GM18502 (cell line): ENCODE measurements at regions not wholly inside any gene's neighbourhood (a gene's known extent, or its start where the extent isn't known, plus 50 kb on each side); places are given as distances from the start of the nearest gene placed in this dataset.
"Not testable (repeated sequence)": the region's sequence is repeated elsewhere in the genome, so short reads cannot be mapped to it uniquely, and the experiment has no call there.

Experiments used
- ATAC-seq: cut with Tn5 transposase; IDR thresholded peaks from one replicate; pipeline ENCODE4 v1.9.1; 2021; ENCODE audit warnings: mild to moderate bottlenecking; ENCODE audit not compliant: unreplicated experiment, poor library complexity

DNA sequence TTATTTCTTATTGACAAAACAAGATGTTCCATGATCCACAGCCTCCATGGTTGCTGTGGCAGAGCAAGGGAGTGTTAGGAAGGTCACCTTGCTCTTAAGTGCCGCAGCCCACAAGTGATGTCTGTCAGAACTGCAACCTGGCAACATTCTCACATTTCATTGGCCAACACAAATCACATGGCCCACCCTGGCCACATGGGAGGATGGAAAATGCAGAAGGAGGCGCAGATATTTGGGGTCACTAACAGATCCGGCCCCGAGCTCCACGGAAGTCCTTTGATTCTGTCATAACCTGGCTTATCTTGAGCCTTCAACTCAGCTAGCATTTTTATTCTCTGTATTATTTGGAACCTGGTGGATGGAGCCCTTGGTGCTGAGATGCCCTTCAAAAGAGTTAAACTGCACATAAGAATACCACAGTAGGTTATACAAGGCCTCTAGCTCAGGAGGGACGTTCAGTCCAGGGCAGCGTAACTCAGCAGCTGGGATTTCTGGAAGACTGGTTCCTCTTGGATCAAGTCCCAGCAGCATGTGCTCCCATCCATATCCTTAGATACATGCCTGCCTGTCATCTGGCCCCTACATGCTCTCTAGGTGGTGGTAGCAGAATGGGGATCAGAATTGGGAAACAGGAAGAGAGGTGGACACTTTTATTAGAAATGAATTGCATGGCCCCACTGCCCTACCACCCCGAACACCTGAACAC lies 508.1 kb downstream of the HAPSTR1 start:
- ATAC-seq = no peak

DNA sequence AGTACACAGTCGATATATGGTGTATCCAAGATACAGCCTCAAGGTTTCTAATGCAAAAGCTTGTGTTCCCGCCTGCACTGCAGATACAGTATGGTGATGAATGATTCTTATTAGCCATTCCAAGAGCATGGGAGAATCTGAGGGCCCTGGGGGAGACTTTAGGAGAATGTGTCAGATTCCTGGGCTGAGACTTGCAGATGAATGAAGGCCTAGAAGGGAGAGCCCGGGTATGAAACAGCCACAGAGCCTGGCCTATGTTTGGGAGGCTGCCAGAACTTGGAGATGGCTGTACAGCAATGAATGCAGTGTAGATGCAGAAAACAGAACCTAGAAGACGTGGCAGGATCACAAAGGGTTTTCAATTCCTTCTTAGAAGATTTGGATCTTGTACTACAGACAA lies 510.7 kb downstream of the HAPSTR1 start:
- no peak for ATAC-seq

- ATAC-seq = no peak
These were observed 511.9 kb downstream of the HAPSTR1 start for GRCh38 chr16:9603316-9603715.

- ATAC-seq = no peak
These were observed 516.2 kb downstream of the HAPSTR1 start for GRCh38 chr16:9607515-9608230.

- ATAC-seq = no peak
These were observed 519.3 kb downstream of the HAPSTR1 start for GRCh38 chr16:9610727-9611126.

DNA sequence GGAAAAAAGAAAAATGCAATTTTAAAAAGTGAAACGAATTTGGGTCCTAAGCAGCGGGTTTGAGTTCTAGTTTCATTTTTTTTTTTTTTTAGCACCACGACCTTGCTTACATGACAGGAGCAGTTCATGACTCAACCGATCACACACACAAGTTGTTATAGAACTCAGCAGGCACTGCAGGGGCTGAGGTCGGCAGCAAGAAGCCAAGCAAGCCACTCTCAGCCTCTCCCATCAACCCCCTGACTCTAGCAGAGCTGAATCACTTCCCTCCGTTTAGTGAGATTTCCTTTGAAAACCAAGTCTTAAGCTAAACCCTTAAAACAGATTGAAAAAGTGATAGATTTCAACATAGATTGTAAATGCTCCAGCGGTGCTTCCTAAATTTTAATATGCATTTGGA lies 520.8 kb downstream of the HAPSTR1 start:
- no peak for ATAC-seq

DNA sequence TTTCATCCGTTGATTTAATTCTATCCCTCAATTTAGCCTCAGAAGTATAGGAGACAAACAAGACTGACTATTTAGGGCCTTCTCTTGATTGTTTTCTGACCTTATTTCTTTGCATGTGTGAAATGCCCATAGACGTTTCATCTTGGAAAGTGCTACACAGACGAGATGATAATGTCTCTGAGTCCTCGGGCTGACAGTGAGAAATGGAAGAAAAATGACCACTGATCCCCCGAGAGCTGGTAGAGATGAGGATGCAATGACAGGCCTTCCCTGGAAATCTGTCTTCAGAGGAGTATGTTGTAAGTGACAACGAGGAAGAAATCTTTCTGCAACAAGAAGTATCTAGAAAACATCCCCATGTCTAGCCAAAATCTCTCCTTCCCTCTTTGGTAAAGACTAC lies 522.9 kb downstream of the HAPSTR1 start:
- no peak for ATAC-seq

DNA sequence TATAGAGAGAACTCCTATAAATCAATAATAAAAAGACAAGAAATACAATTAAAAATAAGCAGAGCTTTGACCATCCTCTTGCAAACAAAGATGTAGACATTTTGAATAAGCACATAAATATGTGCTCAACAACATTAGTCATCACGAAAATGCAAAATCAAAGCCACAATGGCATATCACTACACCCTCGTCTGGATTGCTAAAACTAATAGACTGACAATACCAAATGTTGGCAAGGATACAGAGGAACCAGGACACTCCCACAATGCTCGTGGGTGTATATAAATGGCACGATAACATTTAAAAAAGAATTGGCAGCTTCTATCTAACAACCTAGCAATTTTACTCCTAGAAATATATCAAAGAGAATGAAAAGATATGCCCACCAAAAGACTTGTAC lies 530.8 kb downstream of the HAPSTR1 start:
- no peak for ATAC-seq

- no peak for ATAC-seq
These were observed 533.7 kb downstream of the HAPSTR1 start for GRCh38 chr16:9625122-9625521.

DNA sequence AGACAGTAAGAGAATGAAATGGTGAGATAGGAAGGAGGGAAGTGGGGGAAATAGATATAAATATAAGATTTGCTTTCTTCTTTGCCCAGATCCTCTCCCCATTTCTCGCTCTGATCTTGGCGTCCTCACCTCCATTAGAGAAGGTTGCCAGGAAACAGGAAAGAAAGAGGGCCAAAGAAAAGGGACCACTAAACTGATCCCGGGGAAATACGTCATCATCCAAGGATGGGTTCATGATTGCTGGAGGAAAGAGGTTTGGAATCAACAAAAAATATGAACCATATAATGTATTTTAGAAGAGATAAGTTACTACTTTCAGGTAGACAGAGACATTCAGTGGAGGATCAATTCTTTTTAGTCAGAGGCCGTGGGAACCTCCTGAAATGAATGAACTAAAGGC lies 536.0 kb downstream of the HAPSTR1 start:
- ATAC-seq = no peak

- ATAC-seq = no peak
These were observed 538.7 kb downstream of the HAPSTR1 start for GRCh38 chr16:9630119-9630518.

GRCh38 chr16:9630985-9631384 lies 539.5 kb downstream of the HAPSTR1 start:
- no peak for ATAC-seq

DNA sequence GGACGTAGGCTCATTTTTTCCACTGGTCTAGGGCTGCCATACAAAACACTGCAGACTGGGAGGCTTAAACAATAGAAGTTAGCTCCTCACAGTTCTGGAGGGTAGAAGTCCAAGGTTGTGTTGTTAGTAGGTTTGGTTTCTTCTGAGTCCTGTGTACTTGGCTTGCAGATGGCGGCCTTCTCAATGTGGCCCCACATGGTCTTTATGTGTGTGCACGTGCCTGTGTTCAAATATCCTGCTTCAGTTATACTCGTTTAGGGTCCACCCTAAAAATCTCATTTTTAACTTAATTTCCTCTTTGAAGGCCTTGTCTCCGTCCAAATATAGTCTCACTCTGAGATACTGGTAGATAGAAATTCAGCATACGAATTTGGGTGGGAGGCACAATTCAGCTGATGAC lies 542.4 kb downstream of the HAPSTR1 start:
- no peak for ATAC-seq

DNA sequence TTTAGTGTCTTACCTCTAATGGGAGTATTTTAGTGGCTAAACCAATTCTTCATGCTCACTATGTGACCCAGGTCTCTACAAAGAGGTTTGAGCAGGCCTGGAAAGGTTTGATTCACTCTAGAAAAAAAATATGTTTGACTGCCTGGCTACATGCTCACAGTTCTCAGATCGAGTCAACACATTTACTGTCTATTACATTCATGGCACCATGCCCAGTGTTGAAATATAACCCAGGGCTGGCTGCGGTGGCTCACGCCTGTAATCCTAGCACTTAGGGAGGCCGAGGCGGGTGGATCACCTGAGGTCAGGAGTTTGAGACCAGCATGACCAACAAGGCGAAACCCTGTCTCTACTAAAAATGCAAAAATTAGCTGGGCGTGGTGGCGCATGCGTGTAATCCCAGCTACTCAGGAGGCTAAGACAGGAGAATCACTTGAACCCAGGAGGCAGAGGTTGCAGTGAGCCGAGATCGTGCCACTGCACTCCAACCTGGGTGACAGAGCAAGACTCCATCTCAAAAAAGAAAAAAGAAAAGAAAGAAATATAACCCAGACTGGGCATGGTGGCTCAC lies 543.8 kb downstream of the HAPSTR1 start:
- ATAC-seq = not testable (repeated sequence)

GRCh38 chr16:9644258-9644657 lies 538.0 kb downstream of the GRIN2A start:
- no peak for ATAC-seq

DNA sequence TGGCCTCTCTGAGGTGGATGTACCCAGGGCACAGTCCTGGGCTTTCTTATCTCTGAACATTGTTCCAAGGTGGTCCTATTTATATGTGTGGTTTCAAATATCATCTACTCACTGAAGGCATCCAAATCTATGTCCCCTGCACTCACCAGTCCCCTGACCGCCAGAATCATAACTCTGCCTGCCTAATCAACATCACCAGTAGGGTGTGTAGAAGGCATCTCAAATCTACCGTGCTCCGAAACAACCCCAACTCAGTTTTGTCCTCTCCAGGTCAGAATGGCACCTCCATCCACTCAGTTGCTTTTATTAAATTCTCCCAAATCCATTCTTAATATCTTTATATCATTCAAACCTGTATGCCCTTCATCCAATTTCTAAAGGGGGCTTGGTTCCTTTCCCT lies 536.3 kb downstream of the GRIN2A start:
- ATAC-seq = no peak

DNA sequence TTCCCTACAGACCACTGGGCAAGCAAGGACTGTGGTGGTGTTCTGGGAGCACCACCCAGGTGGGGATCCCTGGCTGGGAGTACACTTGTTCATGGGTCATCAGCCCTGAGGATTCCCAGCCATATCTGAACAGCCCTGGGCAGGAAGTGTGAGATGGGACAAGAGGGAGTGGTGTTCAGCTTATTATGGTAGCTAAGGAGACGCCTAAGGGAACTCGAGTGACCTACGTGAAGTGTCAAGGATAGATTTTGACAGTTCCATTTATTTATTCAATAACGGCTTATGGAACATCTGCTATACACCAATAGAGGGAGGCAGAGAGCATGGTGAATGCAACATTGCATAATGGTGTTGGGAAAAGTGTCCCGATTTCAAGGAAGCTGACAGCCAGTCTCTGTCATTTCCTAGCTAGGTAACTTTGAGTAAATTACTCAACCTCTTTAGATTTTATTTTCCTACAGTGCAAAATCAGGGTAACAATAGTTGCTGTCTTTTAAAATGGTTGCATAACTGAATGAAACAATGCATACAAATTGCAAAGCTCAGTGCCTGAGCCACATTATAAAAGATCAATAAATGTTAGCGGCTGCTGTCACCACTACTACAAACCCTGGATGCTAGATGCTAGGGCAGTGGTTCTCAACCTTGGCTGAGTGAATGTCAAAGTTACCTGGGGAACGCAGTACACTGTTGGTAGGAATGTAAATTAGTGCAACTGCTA lies 534.1 kb downstream of the GRIN2A start:
- no peak for ATAC-seq

GRCh38 chr16:9650284-9650683 lies 531.9 kb downstream of the GRIN2A start:
- no peak for ATAC-seq

- ATAC-seq = no peak
These were observed 527.2 kb downstream of the GRIN2A start for GRCh38 chr16:9655051-9655450.

DNA sequence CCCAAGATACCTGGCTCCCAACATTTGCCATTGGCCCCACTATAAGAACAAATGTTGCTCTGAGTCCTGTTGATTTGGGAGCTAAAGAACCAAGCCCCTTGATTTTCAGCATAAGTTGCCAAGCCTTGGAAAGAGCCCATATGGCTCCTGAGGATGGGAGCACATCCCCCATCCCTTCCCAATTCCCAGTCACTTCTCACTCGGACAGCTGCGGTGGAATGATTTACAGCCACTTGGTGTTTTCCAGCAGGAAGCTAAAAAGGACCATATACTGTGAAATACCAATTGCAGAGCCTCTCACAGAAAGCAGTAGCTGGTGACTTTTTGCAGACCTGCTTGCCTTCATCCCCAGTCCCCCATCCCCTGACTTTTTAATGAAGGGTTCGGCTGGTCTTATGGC lies 524.6 kb downstream of the GRIN2A start:
- no peak for ATAC-seq

DNA sequence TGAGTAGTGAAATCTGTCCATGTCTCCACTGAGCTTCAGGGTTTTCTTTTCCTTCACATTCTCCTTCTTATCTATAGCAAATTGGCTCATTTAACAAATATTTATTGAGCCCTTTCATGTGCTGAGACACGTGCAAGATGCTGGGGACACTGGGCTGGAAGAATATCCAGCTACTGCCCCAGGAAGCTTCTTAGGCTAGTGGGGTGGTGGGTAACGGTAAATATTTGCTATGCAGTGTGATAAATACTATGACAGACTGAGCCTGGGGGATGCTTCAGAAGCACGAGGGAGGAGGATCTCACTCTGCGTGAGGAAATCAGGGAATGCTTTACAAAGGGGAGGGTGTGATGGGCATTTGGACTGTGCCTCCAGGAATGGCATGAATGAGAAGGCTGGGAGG lies 524.1 kb downstream of the GRIN2A start:
- ATAC-seq = no peak
